ENCODE measurements at regions not wholly inside any gene's neighbourhood (a gene's known extent, or its start where the extent isn't known, plus 50 kb on each side); places are given as distances from the start of the nearest gene placed in this dataset.

DNA sequence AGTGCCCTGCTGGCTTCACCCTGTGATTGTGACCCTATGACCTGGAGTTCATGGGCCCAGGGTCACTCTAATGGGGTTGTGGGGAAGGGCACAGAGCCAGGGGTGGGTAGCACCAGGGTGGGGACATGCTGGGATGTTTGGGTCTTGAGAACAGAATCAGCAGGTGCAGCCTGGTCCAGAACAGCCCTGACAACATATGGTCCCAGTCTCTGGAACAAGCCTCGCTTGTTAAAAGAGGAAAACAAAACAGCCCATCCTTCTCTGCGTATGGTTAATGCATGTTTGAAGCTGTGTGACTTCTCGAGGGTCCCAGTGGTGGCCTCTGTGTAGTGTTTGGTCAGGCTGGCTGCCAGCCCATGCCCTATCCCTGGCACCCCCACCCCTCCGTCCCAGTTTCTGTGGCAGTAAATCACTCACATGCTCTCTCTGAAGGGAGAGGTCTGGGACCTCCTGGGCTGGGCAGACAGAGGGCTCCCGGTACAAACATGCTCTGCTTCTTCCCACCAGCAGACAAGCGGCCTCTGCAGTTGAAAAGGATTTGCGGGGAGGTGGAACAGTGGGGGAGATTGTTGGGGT lies 79.4 kb downstream of the FAM241B start:
- TF ChIP-seq POLR2A (IDR thresholded peaks at IDR 0.05): no peak
- TF ChIP-seq, protein P1, sequence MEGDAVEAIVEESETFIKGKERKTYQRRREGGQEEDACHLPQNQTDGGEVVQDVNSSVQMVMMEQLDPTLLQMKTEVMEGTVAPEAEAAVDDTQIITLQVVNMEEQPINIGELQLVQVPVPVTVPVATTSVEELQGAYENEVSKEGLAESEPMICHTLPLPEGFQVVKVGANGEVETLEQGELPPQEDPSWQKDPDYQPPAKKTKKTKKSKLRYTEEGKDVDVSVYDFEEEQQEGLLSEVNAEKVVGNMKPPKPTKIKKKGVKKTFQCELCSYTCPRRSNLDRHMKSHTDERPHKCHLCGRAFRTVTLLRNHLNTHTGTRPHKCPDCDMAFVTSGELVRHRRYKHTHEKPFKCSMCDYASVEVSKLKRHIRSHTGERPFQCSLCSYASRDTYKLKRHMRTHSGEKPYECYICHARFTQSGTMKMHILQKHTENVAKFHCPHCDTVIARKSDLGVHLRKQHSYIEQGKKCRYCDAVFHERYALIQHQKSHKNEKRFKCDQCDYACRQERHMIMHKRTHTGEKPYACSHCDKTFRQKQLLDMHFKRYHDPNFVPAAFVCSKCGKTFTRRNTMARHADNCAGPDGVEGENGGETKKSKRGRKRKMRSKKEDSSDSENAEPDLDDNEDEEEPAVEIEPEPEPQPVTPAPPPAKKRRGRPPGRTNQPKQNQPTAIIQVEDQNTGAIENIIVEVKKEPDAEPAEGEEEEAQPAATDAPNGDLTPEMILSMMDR (IDR thresholded peaks at IDR 0.05): no peak

Measured in right lobe of liver (tissue), 4 donors.